HG03097 (cell line): ENCODE measurements at regions not wholly inside any gene's neighbourhood (a gene's known extent, or its start where the extent isn't known, plus 50 kb on each side); places are given as distances from the start of the nearest gene placed in this dataset.
"Not testable (repeated sequence)": the region's sequence is repeated elsewhere in the genome, so short reads cannot be mapped to it uniquely, and the experiment has no call there.

ENCODE experiments used
- ATAC-seq: cut with Tn5 transposase; IDR thresholded peaks from one replicate; pipeline ENCODE4 v1.9.1; 2021; ENCODE audit not compliant: unreplicated experiment, low FRiP score

DNA sequence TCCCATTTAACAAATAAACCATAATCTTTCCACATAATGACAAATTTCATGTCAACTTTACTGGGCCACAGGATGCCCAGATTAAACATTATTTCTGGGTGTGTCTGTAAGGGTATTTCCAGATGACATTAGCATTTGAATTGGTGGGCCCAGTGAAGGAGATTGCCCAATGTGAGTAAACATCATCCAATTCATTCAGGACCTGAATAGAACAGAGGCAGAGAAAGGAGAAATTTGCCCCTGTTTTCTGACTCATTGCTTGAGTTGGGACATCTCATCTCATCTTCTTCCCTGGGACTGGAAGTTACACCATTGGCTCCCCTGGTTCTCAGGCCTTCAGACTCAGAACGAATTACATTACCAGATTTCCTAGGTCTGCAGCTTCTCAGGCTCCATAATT is 142.9 kb downstream of the TPBG start:
- ATAC-seq, result no peak

DNA sequence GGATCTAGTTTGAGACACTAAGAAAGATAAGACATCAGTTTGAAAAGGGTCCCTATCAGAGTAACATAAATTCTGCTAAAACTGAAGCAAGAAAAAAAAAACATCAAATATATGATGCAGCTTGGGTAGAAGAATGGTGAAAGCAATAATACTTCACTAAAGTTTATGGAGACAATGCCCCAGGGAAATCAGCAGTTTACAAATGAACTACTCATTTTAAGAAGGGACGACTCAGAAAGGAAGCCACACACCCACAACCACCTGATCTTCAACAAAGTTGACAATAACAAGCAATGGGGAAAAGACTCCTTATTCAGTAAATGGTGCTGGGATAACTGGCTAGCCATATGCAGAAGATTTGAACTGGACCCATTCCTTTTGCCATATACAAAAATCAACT is 143.5 kb downstream of the TPBG start:
- ATAC-seq, result no peak

DNA sequence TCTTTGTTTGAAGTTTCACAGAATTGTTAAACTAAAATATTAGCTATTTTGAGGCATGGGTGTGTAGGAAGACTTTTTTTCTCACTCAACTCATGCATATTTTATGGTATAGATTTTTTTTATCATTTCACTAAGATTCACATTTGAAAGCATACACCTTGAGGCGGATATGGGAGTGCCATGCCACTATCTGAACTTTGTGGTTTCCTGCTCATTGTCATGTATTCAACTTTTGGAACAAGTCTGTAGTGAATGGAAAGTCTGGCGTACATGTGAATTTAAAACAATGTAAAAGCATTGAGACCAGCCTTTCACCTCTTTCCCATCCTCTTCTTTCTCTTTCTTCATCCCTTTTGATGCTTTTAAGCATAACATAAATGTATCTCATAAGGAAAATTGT is 147.9 kb downstream of the TPBG start:
- no peak for ATAC-seq

DNA sequence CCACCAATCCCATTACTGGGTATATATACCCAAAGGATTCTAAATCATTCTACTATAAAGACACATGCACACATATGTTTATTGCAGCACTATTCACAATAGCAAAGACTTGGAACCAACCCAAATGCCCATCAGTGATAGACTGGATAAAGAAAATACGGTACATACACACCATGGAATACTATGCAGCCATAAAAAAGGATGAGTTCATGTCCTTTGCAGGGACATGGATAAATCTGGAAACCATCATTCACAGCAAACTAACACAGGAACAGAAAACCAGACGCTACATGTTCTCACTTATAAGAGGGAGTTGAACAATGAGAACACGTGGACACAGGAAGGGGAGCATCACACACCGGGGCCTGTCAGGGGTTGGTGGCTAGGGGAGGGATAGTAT is 154.3 kb downstream of the TPBG start:
- ATAC-seq, result not testable (repeated sequence)

DNA sequence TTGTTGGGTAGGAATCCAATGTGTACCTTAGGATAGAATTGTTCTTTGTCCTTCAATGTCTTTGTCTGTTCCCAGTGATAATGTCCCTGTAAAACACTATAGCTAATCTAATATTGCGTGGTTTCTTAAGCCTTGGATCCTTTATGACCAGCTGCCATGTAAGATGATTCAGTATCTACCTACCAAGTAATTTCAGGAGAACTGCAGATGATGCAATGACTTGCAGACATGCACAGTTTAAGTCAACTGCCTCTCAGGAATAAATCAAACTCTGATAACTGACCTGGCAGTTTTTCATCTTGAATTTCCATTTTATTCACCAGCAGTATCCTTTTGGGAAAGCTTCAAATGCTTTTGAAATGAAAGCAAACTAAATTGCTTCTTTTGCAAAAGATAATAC is 157.8 kb downstream of the TPBG start:
- no peak for ATAC-seq

DNA sequence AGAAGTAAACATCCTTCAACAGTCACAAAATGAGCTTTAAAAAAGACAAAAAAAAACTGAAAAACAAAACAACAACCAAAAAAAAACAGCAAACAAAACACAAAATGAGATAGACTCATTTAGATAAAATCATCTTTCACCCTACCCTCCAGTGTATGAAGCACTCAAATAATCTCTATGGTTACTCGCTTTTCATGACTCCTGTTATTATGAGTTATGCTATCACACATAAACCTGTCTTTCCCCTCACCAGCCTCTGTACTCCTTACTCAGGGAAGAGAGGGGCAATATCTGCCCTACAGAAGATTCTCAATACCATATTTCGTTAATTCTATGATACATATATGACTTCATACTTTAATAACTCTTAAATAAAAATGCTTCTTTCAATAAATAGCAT is 158.2 kb downstream of the TPBG start:
- ATAC-seq, result no peak

DNA sequence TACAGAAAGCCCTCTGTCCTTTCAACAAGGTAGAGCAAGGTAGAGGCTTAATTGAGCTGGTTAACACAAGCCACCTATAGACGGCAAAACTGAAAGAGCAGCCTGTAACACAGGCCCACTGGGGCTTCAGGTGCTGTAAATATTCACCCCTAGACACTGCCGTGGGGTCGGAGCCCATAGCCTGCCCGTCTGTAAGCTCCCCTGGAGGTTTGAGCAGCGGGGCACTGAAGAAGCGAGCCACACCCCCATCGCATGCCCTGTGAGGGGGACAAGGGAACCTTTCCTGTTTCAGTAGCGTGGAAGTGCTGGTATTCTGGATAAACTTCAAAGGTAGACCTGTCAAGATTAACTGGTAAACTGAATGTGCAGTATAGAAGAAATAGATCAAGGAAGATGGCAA is 160.4 kb downstream of the TPBG start:
- no peak for ATAC-seq

DNA sequence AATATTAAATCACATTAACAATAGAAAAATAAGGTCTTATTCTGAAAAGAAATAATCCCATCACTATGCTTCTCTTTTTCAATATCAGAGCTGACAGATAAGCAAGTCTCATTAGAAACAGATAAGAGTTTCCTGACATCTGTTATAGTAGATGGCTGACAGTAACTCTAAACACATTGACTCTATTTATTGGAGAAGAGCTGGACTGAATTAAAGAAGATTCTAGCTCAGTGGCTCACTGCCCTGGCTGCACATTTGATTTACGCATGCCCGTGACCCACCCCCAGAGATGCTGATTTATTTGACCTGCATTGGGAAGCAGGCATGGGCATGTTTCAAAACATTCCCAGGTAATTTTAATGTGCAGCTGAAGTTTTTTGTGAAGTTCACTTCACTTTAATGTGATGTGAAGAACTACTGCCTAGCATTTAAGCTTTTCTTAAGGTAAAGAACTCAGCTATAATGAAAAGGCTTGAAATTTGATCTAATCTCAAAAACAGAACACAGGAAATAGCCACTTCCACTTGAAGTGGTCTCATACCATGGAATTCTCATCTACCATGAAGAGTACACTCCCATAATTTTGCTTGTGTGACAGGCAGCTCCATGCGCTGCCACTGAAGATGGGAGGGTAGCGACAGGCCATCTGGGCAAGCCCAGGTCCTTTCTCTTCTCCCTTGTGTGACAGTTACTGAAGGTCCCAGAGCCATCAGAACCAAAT is 162.3 kb downstream of the TPBG start:
- ATAC-seq, result no peak

DNA sequence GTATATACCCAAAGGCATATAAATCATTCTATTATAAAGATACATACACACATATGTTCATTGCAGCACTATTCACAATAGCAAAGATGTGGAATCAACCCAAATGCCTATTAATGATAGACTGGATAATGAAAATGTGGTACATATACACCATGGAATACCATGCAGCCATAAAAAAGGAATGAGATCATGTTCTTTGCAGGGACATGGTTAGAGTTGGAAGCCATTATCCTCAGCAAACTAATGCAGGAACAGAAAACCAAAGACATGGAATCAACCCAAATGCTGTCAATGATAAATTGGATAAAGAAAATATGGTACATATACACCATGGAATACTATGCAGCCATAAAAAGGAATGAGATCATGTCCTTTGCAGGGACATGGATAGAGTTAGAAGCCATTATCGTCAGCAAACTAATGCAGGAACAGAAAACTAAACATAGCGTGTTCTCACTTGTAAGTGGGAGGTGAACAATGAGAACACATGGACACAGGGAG is 166.4 kb downstream of the TPBG start:
- ATAC-seq, result not testable (repeated sequence)

DNA sequence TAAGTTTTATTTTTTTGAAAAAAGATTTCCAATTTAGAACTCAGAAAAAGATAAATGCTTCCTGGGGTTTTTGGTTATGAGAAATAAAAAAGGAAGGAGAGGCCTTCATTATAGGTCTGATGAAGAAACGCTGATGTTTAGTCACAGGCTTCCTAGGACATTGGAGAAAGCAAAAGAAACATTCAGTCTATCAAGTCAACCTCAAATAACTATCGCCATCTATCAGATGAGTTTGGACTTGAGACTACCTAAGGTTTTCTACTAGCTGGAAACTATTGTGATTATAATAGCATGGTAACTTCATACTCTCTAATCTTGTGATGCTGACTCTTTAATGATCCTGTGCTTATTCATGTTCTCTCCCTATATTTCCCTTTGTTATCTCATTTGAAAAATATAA is 171.3 kb downstream of the TPBG start:
- ATAC-seq, result no peak

DNA sequence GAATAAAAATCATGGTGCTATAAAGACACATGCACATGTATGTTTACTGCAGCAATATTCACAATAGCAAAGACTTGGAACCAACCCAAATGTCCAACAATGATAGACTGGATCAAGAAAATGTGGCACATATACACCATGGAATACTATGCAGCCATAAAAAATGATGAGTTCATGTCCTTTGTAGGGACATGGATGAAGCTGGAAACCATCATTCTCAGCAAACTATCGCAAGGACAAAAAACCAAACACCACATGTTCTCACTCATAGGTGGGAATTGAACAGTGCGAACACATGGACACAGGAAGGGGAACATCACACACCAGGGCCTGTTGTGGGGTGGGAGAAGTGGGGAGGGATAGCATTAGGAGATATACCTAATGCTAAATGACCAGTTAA is 185.9 kb downstream of the TPBG start:
- not testable (repeated sequence) for ATAC-seq

DNA sequence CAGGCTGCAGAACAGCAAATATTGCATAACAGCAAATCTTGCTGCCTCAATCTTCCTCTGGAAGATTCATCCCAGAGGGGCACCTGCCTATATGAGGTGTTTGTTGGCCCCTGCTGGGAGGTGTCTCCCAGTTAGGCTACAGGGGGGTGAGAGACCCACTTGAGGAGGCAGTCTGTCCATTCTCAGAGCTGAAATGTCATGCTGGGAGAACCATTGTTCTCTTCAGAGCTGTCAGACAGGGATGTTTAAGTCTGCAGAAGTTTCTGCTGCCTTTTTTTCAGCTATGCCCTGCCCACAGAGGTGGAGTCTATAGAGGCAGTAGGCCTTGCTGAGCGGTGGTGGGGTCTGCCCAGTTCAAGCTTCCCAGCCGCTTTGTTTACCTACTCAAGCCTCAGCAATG is 187.7 kb downstream of the TPBG start:
- ATAC-seq, result not testable (repeated sequence)

DNA sequence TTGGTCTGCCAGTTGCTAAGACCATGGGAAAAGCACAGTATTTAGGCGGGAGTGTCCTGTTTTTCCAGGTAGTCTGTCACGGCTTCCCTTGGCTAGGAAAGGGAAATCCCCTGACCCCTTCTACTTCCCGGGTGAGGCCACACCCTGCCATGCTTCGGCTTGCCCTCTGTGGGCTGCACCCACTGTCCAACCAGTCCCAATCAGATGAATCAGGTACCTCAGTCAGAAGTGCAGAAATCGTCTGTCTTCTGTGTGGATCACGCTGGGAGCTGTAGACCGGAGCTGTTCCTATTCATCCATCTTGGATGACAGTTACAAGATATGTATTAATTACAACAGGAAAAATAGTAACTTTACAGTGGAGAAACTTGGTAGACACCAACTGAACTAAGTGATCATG is 188.2 kb downstream of the TPBG start:
- ATAC-seq, result no peak

DNA sequence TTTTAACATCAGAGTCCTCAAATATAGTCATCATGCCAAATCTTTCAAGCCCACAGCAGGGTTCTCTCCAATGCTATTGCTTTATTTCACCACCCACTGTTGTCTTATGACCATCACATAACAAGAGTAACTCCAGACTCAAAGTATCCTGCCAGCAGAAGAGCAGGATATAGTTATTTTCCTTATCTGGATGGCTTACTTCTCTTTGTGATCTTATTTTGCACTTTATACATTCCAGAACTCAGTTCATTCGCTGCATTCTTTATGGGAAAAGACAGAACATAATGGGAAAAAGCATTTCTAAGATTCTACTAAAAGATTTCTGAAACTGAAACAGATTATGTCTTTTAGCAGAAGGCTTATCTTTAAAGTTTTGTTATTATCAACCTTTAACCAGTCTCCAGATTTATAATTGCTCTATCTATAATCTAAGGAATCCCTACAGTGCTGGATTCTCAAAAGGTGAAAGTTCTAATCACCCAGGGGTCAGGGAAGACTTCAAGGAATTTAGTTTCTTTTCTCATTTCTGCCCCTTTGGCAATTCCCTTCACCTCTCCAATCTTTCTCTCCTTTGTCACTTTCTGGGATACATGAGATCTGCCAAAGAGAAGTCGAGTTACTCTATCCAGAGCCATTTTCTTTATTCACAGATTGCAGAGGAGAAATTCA is 190.4 kb downstream of the TPBG start:
- ATAC-seq, result no peak

DNA sequence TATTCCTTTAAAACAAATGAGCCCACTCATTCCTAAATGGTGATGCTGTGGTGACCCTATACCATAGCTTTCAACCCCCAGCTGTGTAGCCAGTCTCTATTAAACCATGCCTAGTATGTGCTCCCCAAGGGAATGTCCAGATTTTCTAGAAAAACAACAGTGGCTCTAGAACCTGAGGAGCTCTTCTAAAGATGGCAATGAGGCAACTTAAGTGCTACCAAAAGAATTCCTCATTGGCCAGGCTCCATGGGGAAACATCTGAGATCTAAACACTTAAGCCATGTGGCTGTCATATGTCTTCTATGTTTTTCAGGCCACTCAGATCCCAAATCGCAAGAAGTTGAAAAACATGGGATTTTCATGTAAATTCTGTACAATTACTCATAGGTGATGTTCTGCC is 191.0 kb downstream of the TPBG start:
- no peak for ATAC-seq

DNA sequence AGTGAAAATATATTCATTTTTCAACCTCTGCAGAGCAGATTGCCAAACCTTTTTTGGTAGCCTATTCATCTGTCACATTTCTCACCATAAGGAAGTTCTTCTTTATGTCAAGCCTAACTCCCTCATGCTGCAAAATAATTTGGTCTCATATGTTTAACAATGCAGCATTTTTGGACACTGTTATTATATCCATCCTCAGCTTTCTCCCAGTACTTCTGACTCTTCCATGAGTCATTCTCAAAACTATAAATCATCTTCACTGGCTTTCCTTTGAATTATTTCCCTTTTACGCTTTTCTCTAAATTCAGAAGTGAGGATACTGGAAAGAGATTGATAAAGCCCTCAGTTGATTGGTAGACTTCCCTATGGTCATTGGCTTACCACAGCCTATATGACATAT is 192.2 kb downstream of the TPBG start:
- no peak for ATAC-seq

DNA sequence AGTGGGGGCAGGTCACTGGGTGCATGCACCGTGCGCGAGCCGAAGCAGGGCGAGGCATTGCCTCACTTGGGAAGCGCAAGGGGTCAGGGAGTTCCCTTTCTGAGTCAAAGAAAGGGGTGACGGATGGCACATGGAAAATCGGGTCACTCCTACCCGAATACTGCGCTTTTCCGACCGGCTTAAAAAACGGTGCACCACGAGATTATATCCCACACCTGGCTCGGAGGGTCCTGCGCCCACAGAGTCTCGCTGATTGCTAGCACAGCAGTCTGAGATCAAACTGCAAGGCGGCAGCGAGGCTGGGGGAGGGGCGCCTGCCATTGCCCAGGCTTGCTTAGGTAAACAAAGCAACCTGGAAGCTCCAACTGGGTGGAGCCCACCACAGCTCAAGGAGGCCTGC is 194.9 kb downstream of the TPBG start:
- not testable (repeated sequence) for ATAC-seq

DNA sequence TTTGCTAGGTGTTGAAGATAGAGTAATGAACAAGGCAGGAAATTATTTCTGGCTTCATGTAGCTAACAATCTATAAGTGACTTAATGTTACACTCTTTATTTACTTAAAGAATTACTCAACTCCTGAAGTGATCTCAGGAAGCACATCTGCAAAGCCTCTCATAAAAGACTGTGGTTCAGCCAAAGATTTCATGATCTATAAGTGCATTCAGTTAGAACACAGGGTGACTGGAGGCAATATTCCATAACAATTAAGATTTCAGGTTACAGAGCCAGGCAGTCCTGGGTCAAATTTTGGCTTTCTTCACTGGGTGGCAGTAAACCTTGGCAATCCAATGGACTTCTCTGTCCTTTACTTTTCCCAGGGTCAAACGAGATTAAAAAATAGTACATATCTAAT is 204.0 kb downstream of the TPBG start:
- ATAC-seq, result no peak

DNA sequence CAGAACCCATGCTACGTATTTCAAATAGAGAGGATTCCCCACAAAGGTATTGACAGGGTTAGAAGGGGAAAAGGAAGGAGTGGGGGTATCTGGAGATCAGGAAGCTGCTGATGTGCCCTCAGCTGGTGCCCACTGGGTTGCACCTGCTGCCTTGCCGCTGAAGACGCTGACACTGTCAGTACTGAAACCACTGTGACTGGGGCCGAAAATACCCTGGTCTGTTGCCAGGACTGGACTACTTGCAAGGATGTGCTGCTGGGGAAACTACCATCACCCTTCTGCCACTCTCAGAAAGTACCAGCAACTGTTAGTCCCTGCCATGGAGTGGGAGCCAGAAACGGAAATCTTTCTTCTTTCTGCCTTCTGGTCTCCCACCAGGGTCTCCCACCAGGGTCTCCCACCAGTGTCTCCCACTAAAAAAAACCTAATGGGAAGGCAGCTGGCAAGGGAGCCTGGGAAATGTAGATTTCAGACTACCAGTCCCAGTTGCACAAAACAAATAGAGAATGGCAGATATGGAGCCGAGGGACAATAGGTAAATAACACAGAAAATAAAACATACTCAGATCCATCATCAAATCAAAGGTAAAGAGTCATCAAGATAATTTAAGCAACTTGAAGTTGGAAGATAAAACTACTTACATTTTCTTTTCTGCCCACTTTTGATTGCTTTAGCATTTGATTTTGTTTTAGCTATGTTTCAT is 204.8 kb downstream of the TPBG start:
- ATAC-seq, result peak; percentile 98

DNA sequence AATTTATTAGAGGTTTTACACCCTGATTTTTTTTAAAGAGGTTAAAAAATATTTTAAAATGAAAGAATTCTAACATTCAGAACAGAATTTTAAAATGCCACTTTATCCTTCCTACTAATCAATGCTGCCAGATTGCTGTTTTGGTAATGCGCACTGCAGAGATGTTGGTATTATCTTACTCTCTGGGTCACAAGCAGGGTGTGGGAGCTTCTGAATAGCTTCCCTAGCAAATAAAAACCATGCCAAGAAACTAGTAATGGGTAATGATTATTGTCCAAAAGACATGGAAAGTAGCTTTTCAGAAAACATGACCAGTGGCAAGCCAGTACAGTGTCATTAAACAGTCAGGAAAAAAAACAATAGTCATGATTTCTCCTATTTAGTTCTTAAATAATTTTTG is 205.4 kb downstream of the TPBG start:
- no peak for ATAC-seq

DNA sequence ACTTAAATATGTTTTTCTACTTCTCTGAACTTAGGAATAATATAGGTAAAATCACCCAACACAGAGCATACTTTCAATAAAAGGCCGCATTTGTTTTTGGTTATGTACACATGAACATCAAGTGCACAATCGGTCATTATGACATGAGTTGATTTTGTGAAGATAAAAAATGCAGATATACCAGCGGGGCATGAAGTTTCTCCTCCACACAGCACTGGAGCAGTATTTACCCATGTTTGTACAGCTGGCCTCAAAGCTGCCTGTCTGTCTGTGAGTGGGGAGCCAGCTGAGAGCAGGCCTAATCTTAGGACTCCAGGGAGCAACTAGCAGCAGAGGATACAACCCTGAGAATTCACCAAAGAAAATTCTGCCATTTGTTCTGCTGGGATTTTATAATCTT is 206.5 kb downstream of the TPBG start:
- no peak for ATAC-seq

DNA sequence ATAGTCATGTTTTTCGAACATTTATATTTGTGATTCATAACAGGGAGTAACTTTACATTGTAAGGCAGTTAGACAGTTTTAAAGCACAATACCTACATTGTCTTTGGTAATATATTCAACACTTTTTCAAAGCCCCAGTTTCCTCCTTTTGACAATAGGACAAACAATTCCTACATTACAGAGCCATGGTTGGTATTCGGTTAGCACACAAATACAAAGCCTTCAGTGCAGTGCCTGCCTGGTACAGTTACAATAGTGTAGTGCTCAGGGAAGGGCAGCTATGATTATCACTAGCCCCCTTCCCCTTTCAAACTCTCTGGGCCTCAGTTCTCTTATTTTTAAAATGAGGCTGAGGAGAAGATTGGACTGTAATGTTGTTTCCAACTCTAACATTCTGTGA is 207.8 kb downstream of the TPBG start:
- ATAC-seq, result no peak
